C4-2B (cell line): ENCODE measurements at regions not wholly inside any gene's neighbourhood (a gene's known extent, or its start where the extent isn't known, plus 50 kb on each side); places are given as distances from the start of the nearest gene placed in this dataset.

Experiments used
- ZFX ChIP-seq: fragments of 450-650 bp; IDR thresholded peaks from 2 replicates; pipeline ENCODE4 v1.6.1; 2017
- TF ChIP-seq, protein P1 (sequence below): fragments of 450-650 bp; conservative IDR thresholded peaks from 2 replicates; pipeline ENCODE4 v1.5.1; 2017; ENCODE audit warnings: mild to moderate bottlenecking

DNA sequence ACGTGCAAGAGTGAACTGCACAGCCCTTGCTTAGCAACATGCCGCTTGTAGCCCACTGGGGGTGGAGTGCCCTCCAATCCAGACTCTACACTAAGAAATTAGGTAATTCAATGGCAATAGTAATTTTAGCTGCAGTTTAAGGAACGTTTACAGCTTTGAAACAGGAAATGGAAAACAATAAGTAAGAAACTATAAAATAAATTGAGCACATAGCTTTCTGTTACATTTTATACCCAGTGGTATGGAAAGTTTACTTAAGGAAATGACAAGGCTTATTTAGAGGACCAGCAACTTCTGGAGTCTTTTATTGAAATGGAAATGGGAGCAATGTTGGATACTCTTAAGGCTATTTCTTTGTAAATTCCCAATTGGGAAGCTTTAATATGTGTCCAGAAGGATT is 373.2 kb downstream of the KCNRG start:
- TF ChIP-seq, protein P1, sequence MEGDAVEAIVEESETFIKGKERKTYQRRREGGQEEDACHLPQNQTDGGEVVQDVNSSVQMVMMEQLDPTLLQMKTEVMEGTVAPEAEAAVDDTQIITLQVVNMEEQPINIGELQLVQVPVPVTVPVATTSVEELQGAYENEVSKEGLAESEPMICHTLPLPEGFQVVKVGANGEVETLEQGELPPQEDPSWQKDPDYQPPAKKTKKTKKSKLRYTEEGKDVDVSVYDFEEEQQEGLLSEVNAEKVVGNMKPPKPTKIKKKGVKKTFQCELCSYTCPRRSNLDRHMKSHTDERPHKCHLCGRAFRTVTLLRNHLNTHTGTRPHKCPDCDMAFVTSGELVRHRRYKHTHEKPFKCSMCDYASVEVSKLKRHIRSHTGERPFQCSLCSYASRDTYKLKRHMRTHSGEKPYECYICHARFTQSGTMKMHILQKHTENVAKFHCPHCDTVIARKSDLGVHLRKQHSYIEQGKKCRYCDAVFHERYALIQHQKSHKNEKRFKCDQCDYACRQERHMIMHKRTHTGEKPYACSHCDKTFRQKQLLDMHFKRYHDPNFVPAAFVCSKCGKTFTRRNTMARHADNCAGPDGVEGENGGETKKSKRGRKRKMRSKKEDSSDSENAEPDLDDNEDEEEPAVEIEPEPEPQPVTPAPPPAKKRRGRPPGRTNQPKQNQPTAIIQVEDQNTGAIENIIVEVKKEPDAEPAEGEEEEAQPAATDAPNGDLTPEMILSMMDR: no peak
- TF ChIP-seq ZFX: no peak
